Head of caudate nucleus (tissue), 42 donors: ENCODE measurements at regions not wholly inside any gene's neighbourhood (a gene's known extent, or its start where the extent isn't known, plus 50 kb on each side); places are given as distances from the start of the nearest gene placed in this dataset.

Source experiments
- DNase-seq, 42 donors: peaks; one replicate each; pipeline versions ENCODE4 v3.0.0 to v3.0.0-alpha.2; 2020 to 2021; ENCODE audit warnings: mixed read lengths in 7 of 42
- intact Hi-C: fragments of 100-400 bp; cut with DNase I; formaldehyde crosslinking; loops from one replicate; pipeline ENCODE4 v1.15.0; 2022

GRCh38 chr21:28636752-28637691 lies 355.7 kb downstream of the LTN1 start:
- DNase-seq = no peak
- intact Hi-C loops = no loop called here

- DNase-seq = no peak
- intact Hi-C loops = no loop called here
These were observed 357.1 kb downstream of the LTN1 start for GRCh38 chr21:28635541-28635940.

GRCh38 chr21:28633839-28634555 lies 358.7 kb downstream of the LTN1 start:
- DNase-seq = no peak
- intact Hi-C loops = no loop called here

- DNase-seq = no peak
- intact Hi-C loops = no loop called here
These were observed 359.8 kb downstream of the LTN1 start for GRCh38 chr21:28632755-28633408.

- intact Hi-C loops = no loop called here
- no peak for DNase-seq
These were observed 365.0 kb downstream of the LTN1 start for GRCh38 chr21:28627691-28628090.

- intact Hi-C loops = no loop called here
- no peak for DNase-seq
These were observed 365.4 kb downstream of the LTN1 start for GRCh38 chr21:28627261-28627660.

GRCh38 chr21:28624626-28625025 lies 368.1 kb downstream of the LTN1 start:
- intact Hi-C loops = no loop called here
- DNase-seq = no peak

GRCh38 chr21:28617300-28617699 lies 375.4 kb downstream of the LTN1 start:
- no peak for DNase-seq
- intact Hi-C loops = no loop called here

GRCh38 chr21:28615276-28615675 lies 377.4 kb downstream of the LTN1 start:
- DNase-seq = no peak
- intact Hi-C loops = no loop called here

- DNase-seq = no peak
- intact Hi-C loops = no loop called here
These were observed 377.9 kb downstream of the LTN1 start for GRCh38 chr21:28614791-28615190.

GRCh38 chr21:28608646-28609045 lies 384.0 kb downstream of the LTN1 start:
- intact Hi-C loops = no loop called here
- DNase-seq = no peak

- intact Hi-C loops = no loop called here
- no peak for DNase-seq
These were observed 385.1 kb downstream of the LTN1 start for GRCh38 chr21:28607545-28607944.

GRCh38 chr21:28604946-28605537 lies 387.6 kb downstream of the LTN1 start:
- DNase-seq = no peak
- intact Hi-C loops = no loop called here

GRCh38 chr21:28602546-28602945 lies 390.1 kb downstream of the LTN1 start:
- intact Hi-C loops = no loop called here
- no peak for DNase-seq

- DNase-seq = no peak
- intact Hi-C loops = no loop called here
These were observed 394.5 kb downstream of the LTN1 start for GRCh38 chr21:28598214-28598613.

GRCh38 chr21:28592205-28592865 lies 400.3 kb downstream of the LTN1 start:
- DNase-seq = no peak
- intact Hi-C loops = no loop called here

- intact Hi-C loops = no loop called here
- DNase-seq = no peak
These were observed 402.0 kb downstream of the LTN1 start for GRCh38 chr21:28590676-28591075.

- no peak for DNase-seq
- intact Hi-C loops = no loop called here
These were observed 402.7 kb downstream of the LTN1 start for GRCh38 chr21:28590026-28590425.

GRCh38 chr21:28588997-28589396 lies 403.7 kb downstream of the LTN1 start:
- DNase-seq = no peak
- intact Hi-C loops = no loop called here
